Keratinocyte (primary cell): ENCODE measurements at regions not wholly inside any gene's neighbourhood (a gene's known extent, or its start where the extent isn't known, plus 50 kb on each side); places are given as distances from the start of the nearest gene placed in this dataset.

Experiments used
- EZH2 ChIP-seq: IDR thresholded peaks from one replicate; pipeline ENCODE4 v1.6.1; 2012; ENCODE audit warnings: inconsistent platforms, mild to moderate bottlenecking, low read length, moderate library complexity
- TF ChIP-seq, protein P1 (sequence below), 3 experiments: IDR thresholded peaks in 1 of 3; conservative IDR thresholded peaks in 1 of 3; optimal IDR thresholded peaks in 1 of 3; 2 replicates in 2 of 3; 3 replicates in 1 of 3; pipeline versions ENCODE3 to v1.5.1; 2011; ENCODE audit warnings: low read length in 3 of 3, mild to moderate bottlenecking in 3 of 3, moderate library complexity in 2 of 3, control low read depth in 1 of 3, inconsistent platforms in 1 of 3; ENCODE audit not compliant: insufficient read depth in 2 of 3; ENCODE audit errors: extremely low read depth in 1 of 3

- TF ChIP-seq, protein P1, sequence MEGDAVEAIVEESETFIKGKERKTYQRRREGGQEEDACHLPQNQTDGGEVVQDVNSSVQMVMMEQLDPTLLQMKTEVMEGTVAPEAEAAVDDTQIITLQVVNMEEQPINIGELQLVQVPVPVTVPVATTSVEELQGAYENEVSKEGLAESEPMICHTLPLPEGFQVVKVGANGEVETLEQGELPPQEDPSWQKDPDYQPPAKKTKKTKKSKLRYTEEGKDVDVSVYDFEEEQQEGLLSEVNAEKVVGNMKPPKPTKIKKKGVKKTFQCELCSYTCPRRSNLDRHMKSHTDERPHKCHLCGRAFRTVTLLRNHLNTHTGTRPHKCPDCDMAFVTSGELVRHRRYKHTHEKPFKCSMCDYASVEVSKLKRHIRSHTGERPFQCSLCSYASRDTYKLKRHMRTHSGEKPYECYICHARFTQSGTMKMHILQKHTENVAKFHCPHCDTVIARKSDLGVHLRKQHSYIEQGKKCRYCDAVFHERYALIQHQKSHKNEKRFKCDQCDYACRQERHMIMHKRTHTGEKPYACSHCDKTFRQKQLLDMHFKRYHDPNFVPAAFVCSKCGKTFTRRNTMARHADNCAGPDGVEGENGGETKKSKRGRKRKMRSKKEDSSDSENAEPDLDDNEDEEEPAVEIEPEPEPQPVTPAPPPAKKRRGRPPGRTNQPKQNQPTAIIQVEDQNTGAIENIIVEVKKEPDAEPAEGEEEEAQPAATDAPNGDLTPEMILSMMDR (optimal IDR thresholded peaks at IDR 0.05 in 1 of 3, IDR thresholded peaks at IDR 0.05 in 1 of 3, conservative IDR thresholded peaks at IDR 0.05 in 1 of 3; ENCODE audit: extremely low read depth in 1 of 3, insufficient read depth in 2 of 3, low read length in 3 of 3): peak; percentile 58 to 75 (median 69)
- TF ChIP-seq EZH2: no peak
These were observed 585.4 kb downstream of the SOX6 start for GRCh38 chr11:15770798-15771414.
